ENCODE measurements at regions not wholly inside any gene's neighbourhood (a gene's known extent, or its start where the extent isn't known, plus 50 kb on each side); places are given as distances from the start of the nearest gene placed in this dataset.

GRCh38 chr4:103773691-103774231 lies 54.0 kb upstream of the TACR3 start:
- no peaks in the 10 kb centered on the region for H3K4me1 Mint-ChIP-seq (ENCODE audit: unreplicated experiment)
- no peaks in the 10 kb centered on the region for H3K27me3 Mint-ChIP-seq
- H3K9me3 Mint-ChIP-seq = no peaks in the 10 kb centered on the region
- no peak overlapping the region for H3K4me3 Mint-ChIP-seq
- TF ChIP-seq CTCF (conservative IDR thresholded peaks at IDR 0.05) = no peak
- H3K36me3 Mint-ChIP-seq = no peaks in the 10 kb centered on the region
- no peak for DNase-seq (ENCODE audit: extremely low spot score, unreplicated experiment)
- no peak overlapping the region for H3K27ac Mint-ChIP-seq
